ENCODE measurements at regions not wholly inside any gene's neighbourhood (a gene's known extent, or its start where the extent isn't known, plus 50 kb on each side); places are given as distances from the start of the nearest gene placed in this dataset.

DNA sequence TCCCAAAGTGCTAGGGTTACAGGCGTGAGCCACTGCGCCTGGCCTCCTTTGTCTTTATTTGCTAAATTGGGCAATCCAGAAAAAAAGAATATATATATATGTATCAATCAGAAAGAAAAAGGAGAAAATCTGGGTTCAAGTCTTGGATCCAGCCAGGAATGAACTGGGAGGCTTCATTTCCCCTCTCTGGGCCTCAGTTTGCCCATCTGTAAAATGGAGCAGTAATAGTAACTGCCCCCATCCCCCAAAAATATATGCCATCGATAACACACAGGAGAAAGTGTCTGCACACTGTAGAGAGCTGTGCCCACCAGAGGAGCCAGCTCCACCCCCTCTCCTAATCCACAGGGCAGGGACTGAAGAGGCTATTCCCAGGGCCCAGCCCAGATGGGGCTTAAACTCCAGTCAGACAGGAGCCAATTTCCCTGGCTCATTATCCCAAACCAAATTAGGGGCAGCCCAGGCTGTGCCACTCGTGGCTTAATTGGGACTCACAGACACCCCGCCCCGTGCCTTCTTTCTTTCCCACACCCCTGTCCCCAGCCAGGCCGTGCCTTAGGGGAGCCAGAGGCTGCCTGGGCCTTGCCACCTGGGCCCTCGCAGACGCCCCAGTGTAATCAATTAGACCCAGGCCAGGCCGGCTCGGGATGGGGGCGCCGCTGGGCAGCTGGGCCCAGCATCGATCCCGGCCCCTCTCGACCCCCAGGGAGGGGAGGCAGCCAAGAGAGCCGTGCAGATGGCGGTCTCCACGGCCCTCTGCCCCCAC lies 171.5 kb downstream of the MN1 start:
- H3K4me2 ChIP-seq (ENCODE audit: low read length) = no peak overlapping the region
- no peak for TF ChIP-seq EZH2 (IDR thresholded peaks at IDR 0.05; ENCODE audit: borderline replicate concordance, low read length)
- TF ChIP-seq, protein P1, sequence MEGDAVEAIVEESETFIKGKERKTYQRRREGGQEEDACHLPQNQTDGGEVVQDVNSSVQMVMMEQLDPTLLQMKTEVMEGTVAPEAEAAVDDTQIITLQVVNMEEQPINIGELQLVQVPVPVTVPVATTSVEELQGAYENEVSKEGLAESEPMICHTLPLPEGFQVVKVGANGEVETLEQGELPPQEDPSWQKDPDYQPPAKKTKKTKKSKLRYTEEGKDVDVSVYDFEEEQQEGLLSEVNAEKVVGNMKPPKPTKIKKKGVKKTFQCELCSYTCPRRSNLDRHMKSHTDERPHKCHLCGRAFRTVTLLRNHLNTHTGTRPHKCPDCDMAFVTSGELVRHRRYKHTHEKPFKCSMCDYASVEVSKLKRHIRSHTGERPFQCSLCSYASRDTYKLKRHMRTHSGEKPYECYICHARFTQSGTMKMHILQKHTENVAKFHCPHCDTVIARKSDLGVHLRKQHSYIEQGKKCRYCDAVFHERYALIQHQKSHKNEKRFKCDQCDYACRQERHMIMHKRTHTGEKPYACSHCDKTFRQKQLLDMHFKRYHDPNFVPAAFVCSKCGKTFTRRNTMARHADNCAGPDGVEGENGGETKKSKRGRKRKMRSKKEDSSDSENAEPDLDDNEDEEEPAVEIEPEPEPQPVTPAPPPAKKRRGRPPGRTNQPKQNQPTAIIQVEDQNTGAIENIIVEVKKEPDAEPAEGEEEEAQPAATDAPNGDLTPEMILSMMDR (IDR thresholded peaks at IDR 0.05; ENCODE audit: low read length) = no peak

DNA sequence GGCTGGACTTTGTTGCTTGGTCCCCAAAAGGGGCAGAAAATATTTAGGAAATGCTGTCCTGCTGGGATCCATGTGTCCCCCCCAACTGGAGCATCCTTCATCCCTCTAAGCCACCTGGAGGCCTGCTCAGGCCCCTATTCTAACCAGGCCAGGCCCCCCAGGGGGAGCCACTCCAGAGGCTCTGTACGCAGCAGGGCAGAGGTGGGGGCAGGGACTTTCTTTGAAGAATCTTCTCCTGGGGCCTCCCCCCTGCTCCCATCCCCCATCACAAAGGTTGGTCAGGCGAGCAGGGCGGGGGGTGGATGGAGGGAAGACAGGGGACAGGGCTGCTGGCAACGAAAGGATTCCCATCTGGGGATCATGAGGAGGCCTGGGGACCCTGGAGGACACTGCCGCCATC lies 170.8 kb downstream of the MN1 start:
- H3K4me3 ChIP-seq (ENCODE audit: low read depth, low read length, poor library complexity, severe bottlenecking) = no peak overlapping the region
- no peaks in the 10 kb centered on the region for H3K27me3 ChIP-seq (ENCODE audit: insufficient read depth, low read length)
- H2AFZ ChIP-seq (ENCODE audit: low read length) = no peak overlapping the region
- H3F3A ChIP-seq (ENCODE audit: insufficient read depth, low read length) = no peaks in the 10 kb centered on the region
- H3K9ac ChIP-seq (ENCODE audit: low read length) = no peak overlapping the region
- H3K79me2 ChIP-seq (ENCODE audit: insufficient read depth, low read length) = no peaks in the 10 kb centered on the region
- no peaks in the 10 kb centered on the region for H3K36me3 ChIP-seq (ENCODE audit: insufficient read depth, low read length)
- H4K20me1 ChIP-seq (ENCODE audit: insufficient read depth, low read length) = no peaks in the 10 kb centered on the region
- H3K9me2 ChIP-seq (ENCODE audit: low read depth, low read length) = no peaks in the 10 kb centered on the region
- no peak overlapping the region for H3K27ac ChIP-seq (ENCODE audit: low read depth, low read length, poor library complexity, severe bottlenecking)
- H3K4me1 ChIP-seq (ENCODE audit: insufficient read depth, low read length, severe bottlenecking) = no peaks in the 10 kb centered on the region
- TF ChIP-seq, protein P1 (IDR thresholded peaks at IDR 0.05; ENCODE audit: low read length) = no peak
- no peak for TF ChIP-seq EZH2 (IDR thresholded peaks at IDR 0.05; ENCODE audit: borderline replicate concordance, low read length)
- no peaks in the 10 kb centered on the region for H3K9me3 ChIP-seq (ENCODE audit: low read length)
- H3K4me2 ChIP-seq (ENCODE audit: low read length) = no peak overlapping the region

More for the DNA sequence above, 171.5 kb downstream of the MN1 start:
- H4K20me1 ChIP-seq (ENCODE audit: insufficient read depth, low read length) = no peaks in the 10 kb centered on the region
- H3K9me3 ChIP-seq (ENCODE audit: low read length) = no peaks in the 10 kb centered on the region
- H3K27me3 ChIP-seq (ENCODE audit: insufficient read depth, low read length) = no peaks in the 10 kb centered on the region
- no peaks in the 10 kb centered on the region for H3K79me2 ChIP-seq (ENCODE audit: insufficient read depth, low read length)
- H3F3A ChIP-seq (ENCODE audit: insufficient read depth, low read length) = no peaks in the 10 kb centered on the region
- H2AFZ ChIP-seq (ENCODE audit: low read length) = no peak overlapping the region
- H3K36me3 ChIP-seq (ENCODE audit: insufficient read depth, low read length) = no peaks in the 10 kb centered on the region
- no peak overlapping the region for H3K27ac ChIP-seq (ENCODE audit: low read depth, low read length, poor library complexity, severe bottlenecking)
- no peaks in the 10 kb centered on the region for H3K4me1 ChIP-seq (ENCODE audit: insufficient read depth, low read length, severe bottlenecking)
- no peaks in the 10 kb centered on the region for H3K9me2 ChIP-seq (ENCODE audit: low read depth, low read length)
- H3K9ac ChIP-seq (ENCODE audit: low read length) = no peak overlapping the region
- H3K4me3 ChIP-seq (ENCODE audit: low read depth, low read length, poor library complexity, severe bottlenecking) = no peak overlapping the region

DNA sequence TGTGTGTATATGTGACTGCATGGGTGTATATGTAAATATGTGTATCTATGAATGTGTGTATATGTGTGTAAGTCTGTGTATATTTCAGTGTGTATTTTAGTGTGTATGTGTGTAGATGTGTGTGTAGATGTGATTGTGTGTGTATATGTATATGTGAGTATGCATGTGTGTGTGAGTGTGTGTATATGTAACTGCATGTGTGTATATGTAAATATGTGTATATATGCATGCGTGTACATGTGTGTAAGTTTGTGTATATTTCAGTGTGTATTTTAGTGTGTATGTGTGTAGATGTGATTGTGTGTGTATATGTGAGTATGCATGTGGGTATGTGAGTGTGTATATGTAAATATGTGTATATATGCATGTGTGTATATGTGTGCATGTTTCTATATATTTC lies 169.9 kb downstream of the MN1 start:
- H3K9ac ChIP-seq (ENCODE audit: low read length) = no peak overlapping the region
- H3K4me2 ChIP-seq (ENCODE audit: low read length) = no peak overlapping the region
- H3K27ac ChIP-seq (ENCODE audit: low read depth, low read length, poor library complexity, severe bottlenecking) = no peak overlapping the region
- no peak for TF ChIP-seq EZH2 (IDR thresholded peaks at IDR 0.05; ENCODE audit: borderline replicate concordance, low read length)
- TF ChIP-seq, protein P1 (IDR thresholded peaks at IDR 0.05; ENCODE audit: low read length) = no peak
- no peaks in the 10 kb centered on the region for H3K27me3 ChIP-seq (ENCODE audit: insufficient read depth, low read length)
- H3K36me3 ChIP-seq (ENCODE audit: insufficient read depth, low read length) = no peaks in the 10 kb centered on the region
- no peaks in the 10 kb centered on the region for H3F3A ChIP-seq (ENCODE audit: insufficient read depth, low read length)
- H3K4me3 ChIP-seq (ENCODE audit: low read depth, low read length, poor library complexity, severe bottlenecking) = no peak overlapping the region
- H3K9me2 ChIP-seq (ENCODE audit: low read depth, low read length) = no peaks in the 10 kb centered on the region
- H4K20me1 ChIP-seq (ENCODE audit: insufficient read depth, low read length) = no peaks in the 10 kb centered on the region
- H3K4me1 ChIP-seq (ENCODE audit: insufficient read depth, low read length, severe bottlenecking) = no peaks in the 10 kb centered on the region
- H3K9me3 ChIP-seq (ENCODE audit: low read length) = no peaks in the 10 kb centered on the region
- H2AFZ ChIP-seq (ENCODE audit: low read length) = no peak overlapping the region
- no peaks in the 10 kb centered on the region for H3K79me2 ChIP-seq (ENCODE audit: insufficient read depth, low read length)

Data from OCI-LY1 (cell line).